Smooth muscle cell of the brain vasculature (primary cell): ENCODE measurements at regions not wholly inside any gene's neighbourhood (a gene's known extent, or its start where the extent isn't known, plus 50 kb on each side); places are given as distances from the start of the nearest gene placed in this dataset.

Experiments
- DNase-seq: peaks from one replicate; pipeline ENCODE4 v3.0.0-alpha.2; 2012; ENCODE audit warnings: low read depth, low spot score

DNA sequence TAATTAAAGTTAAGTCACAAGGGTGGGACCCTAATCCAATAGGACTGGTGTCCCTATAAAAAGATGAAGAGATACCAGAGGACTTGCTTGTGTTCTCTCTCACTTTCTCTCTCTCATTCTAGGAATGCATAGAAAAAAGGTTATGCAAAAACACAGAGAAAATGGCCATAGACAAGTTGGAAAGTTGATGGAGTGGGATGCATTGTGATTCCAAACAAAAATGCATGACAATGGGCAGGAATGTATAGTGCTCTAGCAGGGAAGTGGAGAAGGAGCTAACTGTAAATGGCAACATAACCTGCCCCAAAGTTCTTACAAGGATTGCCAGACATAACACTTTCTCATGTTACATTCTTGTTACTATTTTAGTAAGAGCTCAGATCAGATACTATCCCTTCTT, 301.6 kb upstream of the LRATD1 start:
- no peak for DNase-seq

- no peak for DNase-seq
Measured at GRCh38 chr2:14336759-14337382, 295.6 kb upstream of the LRATD1 start.

GRCh38 chr2:14340703-14341102, 291.8 kb upstream of the LRATD1 start:
- no peak for DNase-seq

GRCh38 chr2:14342313-14342712, 290.2 kb upstream of the LRATD1 start:
- no peak for DNase-seq

DNA sequence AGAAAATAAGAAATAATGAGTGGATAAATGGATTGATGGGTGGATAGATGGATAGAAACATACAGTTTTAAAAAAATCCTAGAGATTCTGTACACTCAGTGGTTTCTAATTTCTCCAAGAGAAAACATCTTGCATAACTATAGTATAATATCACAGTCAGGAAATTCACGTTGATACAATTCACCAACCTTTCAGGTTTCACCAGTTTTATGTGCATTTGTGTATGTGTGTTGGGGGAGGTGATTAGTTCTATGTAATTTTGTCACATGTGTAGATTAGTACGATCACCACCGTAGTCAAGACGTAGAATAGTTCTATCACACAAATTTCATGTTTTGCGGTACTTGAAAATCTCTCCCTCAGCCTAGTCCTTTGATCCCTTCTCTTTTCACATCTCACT, 288.2 kb upstream of the LRATD1 start:
- DNase-seq = no peak

- no peak for DNase-seq
Measured at GRCh38 chr2:14348247-14348646, 284.3 kb upstream of the LRATD1 start.

GRCh38 chr2:14350856-14351255, 281.7 kb upstream of the LRATD1 start:
- no peak for DNase-seq

DNA sequence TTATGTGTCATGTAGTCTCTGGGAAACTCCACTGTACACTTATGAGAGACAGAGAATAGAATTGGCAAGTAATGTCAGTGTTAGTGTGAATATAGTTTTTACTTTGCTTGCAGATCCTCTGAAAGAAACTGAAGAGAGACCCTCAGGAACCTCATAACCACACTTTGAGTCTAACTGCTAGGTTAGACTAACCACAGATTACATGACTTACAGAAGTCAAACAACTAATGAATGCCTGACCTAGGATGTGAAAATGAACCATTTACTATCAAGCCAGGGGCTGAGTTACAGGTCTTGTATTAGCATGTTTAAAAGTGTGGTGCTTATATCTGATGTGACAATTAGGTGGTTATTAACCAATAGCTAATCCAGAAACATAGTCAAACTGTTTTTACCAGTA, 280.4 kb upstream of the LRATD1 start:
- no peak for DNase-seq

DNA sequence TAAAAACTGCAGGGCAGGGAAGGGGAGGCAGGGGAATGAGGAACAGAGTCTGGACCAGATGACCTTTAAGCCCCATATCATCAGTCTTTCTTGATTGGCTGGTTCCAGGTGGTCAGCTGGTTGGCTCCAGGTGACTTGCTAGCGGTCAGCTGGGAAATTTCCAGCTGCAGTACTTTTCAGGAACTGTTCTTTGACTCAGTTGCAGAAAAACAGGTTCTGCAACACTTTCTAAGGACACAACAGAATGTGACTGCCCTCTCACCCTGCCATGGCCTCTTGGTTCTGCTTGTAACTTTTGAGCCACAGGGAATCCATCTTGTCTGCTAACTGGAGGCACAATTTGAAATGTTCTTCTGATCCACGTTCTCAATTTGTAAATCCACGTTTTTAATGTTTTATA, 278.3 kb upstream of the LRATD1 start:
- no peak for DNase-seq

- DNase-seq = no peak
Measured at GRCh38 chr2:14355102-14355501, 277.4 kb upstream of the LRATD1 start.

GRCh38 chr2:14358339-14358738, 274.2 kb upstream of the LRATD1 start:
- no peak for DNase-seq

DNA sequence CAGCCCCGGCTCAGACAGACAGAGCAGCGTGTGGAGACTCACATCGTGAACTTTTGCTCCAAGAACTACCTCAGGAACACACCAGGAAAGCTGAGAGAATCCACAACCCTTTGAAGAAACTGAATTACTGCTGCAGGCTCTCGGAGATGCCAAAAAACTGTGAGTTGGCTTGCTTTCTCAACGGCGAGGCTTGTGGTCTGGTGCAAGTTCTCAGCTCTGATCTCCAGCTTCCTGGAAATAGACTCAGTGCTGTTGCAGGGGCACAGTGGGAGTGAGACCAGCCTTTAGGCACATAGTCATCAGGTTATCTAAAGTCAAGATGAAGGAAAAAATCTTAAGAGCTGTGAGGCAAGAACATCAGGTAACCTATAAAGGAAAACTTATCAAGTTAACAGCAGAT, 273.7 kb upstream of the LRATD1 start:
- no peak for DNase-seq

DNA sequence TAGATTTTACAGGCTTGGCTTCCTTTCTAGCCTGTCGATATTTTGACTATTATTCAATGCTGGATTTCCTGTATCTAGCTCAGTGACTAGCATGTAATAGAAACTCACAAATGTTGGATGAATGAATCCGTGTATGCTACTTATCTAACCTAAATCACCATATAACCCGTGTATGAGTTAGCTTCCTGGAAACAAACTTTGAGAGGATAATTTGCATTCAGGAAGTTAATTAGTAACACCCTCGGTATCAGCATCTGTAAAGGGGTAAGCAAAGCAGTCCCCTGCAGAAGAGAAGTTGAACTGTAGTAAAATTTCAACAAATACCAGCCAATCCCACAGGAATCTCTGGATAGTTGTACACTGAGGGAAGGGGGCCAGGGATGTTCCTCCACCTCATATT, 269.4 kb upstream of the LRATD1 start:
- DNase-seq = no peak

- DNase-seq = no peak
Measured at GRCh38 chr2:14363976-14364375, 268.5 kb upstream of the LRATD1 start.

- DNase-seq = no peak
Measured at GRCh38 chr2:14364471-14364870, 268.0 kb upstream of the LRATD1 start.

- no peak for DNase-seq
Measured at GRCh38 chr2:14385043-14385442, 247.5 kb upstream of the LRATD1 start.

- no peak for DNase-seq
Measured at GRCh38 chr2:14387332-14387731, 245.2 kb upstream of the LRATD1 start.

DNA sequence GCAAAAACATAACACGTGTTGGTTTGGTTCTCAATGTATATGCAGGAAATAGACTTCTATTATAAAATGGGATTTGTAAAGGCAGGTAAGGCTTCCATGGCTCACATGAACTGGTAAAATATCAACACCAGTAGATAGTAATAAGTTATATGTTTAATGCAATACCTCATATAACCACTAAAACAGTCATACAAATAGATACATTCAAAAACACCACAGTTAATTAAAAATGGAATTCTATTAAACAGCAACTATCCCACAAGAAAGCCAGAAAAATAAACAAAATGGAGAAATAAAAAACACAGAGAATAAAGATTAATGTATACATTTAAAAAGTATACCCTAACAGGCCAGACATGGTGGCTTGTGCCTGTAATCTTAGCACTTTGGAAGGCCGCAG, 243.8 kb upstream of the LRATD1 start:
- no peak for DNase-seq

GRCh38 chr2:14396533-14397083, 235.9 kb upstream of the LRATD1 start:
- no peak for DNase-seq

DNA sequence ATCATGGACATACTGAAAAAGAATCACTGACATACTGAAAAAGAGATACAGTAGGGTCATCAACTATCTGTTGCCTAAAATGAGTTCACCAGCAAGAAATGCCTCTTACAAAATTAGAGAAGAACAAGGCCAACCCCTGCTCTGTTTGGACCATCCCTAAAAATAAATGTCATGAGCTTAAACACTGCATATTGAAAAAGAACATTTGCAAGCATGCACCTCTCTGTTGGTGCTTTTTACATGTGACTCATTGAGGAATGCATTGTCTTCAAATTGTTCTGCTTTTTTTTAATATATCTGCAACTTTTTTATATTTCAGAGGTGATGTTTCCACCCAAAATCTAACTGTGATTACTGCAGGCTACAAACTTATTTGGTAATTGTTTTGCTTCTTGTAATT, 233.9 kb upstream of the LRATD1 start:
- no peak for DNase-seq

DNA sequence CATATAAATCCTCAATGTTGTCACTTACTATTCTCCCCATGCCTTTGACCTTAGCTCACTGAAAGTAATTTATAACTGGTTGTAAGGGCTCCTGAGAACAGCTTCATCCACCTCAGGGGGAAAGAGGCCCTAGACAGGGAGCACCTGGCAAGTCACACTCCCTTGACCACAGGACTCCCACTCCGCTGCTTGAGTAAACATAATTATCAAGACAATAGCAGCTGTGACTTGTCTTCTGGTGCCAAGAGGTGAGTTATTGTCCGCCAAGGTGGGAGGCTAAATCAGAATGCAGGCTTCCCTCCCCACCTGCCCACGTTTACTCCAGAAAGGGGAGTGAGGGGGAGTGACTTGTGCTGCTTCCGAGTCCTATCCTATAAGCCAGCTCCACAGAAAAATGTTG, 230.6 kb upstream of the LRATD1 start:
- DNase-seq = no peak

DNA sequence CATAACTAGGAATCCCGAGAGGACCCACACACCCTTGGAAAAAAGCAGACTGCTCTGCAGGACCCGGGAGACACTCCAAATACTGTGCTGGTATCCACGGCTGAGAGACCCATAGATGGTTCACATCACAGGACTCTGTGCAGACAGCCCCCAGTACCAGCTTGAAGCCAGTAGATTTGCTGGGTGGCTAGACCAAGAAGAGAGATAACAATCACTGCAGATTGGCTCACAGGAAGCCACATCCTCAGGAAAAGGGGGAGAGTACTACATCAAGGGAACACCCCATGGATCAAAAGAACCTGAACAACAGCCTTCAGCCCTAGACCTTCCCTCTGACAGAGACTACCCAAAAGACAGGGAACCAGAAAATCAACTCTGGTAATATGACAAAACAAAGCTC, 223.8 kb upstream of the LRATD1 start:
- DNase-seq = no peak

DNA sequence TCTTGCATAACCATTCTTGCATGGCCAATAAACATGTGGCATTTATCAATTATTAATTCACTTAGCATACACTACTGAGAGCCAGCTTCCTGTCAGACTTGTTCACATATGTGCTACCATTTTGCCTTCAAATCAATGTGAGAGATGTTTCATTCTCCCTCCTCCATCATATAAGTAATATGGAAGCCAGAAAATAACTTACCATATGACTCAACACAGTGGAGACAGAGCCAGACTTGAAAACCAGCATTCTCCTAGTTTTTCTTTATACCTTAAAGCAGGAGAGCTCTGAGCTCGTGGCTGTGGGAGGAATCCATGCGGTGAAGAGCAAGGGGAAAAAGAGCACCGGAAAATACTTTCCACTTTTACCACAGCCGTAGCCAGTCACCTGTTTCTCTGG, 215.0 kb upstream of the LRATD1 start:
- no peak for DNase-seq

- DNase-seq = no peak
Measured at GRCh38 chr2:14418115-14418514, 214.4 kb upstream of the LRATD1 start.
